K562 (cell line): ENCODE measurements at regions not wholly inside any gene's neighbourhood (a gene's known extent, or its start where the extent isn't known, plus 50 kb on each side); places are given as distances from the start of the nearest gene placed in this dataset.

ENCODE experiments used
- ATAC-seq: fragments of 200-7000 bp; cut with Tn5 transposase; 3 replicates; pipeline ENCODE4 v1.9.1; 2020; ENCODE audit warnings: moderate library complexity
- BruUV-seq: library from RNA; stranded (reverse); fragments of 400-500 nt; replicated peaks from 2 replicates; lab custom pipeline; 2021; lab: Mats Ljungman, UMichigan
- CTCF ChIA-PET: fragments of 300-600 bp; formaldehyde crosslinking; extraction: SDS; loops from one replicate; lab custom pipeline; 2021; ENCODE audit warnings: low intra/inter-chr PET ratio; lab: Yijun Ruan, JAX
- POLR2A ChIA-PET: fragments of 300-600, 350-650 bp; sonication (Branson Sonifier 250); formaldehyde crosslinking; extraction: SDS; loops from one replicate; lab custom pipeline; 2021; ENCODE audit warnings: antibody characterized with exemption, inconsistent platforms; lab: Yijun Ruan, JAX
- DNase-seq, 4 experiments: peaks; one replicate each; pipeline versions ENCODE4 v3.0.0 to v3.0.0-alpha.2; 2011 to 2018; ENCODE audit warnings: low spot score in 3 of 4, mixed read lengths in 3 of 4; ENCODE audit errors: extremely low read depth in 1 of 4
- FAIRE-seq: peaks from 2 replicates; lab custom pipeline; 2011; peaks lifted over from hg19 to GRCh38; lab: Jason Lieb, UNC
- H2AFZ ChIP-seq: 2 replicates; pipeline ENCODE4 v1.6.0; 2011; ENCODE audit warnings: low read depth, low read length, control low read depth, inconsistent platforms
- H3K27ac ChIP-seq: fragments of 200-600 bp; 3 replicates; pipeline ENCODE4 v1.8.0; 2011; ENCODE audit warnings: low read depth, mild to moderate bottlenecking, control low read depth, inconsistent platforms, low read length, moderate library complexity, mixed read lengths; ENCODE audit errors: extremely low read depth
- H3K27me3 ChIP-seq, 2 experiments: fragments of 300-600 bp in 1 of 2; 2 replicates in 1 of 2; 3 replicates in 1 of 2; pipeline versions ENCODE4 v1.6.0 to v1.8.0; 2011; ENCODE audit warnings: inconsistent platforms in 2 of 2, low read length in 2 of 2, mild to moderate bottlenecking in 1 of 2, mixed read lengths in 1 of 2, moderate library complexity in 1 of 2; ENCODE audit not compliant: control insufficient read depth in 2 of 2, insufficient read depth in 2 of 2
- H3K36me3 ChIP-seq: fragments of 300-600 bp; 3 replicates; pipeline ENCODE4 v1.8.0; 2011; ENCODE audit warnings: mild to moderate bottlenecking, low read length, inconsistent platforms; ENCODE audit not compliant: control insufficient read depth, insufficient read depth
- H3K4me1 ChIP-seq, 2 experiments: fragments of 200-600 bp in 1 of 2; replicated peaks in 1 of 2; 2 replicates in 1 of 2; 3 replicates in 1 of 2; pipeline versions ENCODE4 v1.5.1 to v1.8.0; 2011; ENCODE audit warnings: inconsistent platforms in 2 of 2, low read length in 2 of 2, mild to moderate bottlenecking in 1 of 2, mixed read lengths in 1 of 2, moderate library complexity in 1 of 2; ENCODE audit not compliant: control insufficient read depth in 2 of 2, insufficient read depth in 2 of 2
- H3K4me2 ChIP-seq: 2 replicates; pipeline ENCODE4 v1.6.1; 2011; ENCODE audit warnings: low read length, control low read depth, inconsistent platforms, mixed read lengths; ENCODE audit not compliant: insufficient read depth
- H3K4me3 ChIP-seq: fragments of 200-600 bp; sonication (generic), shearing (Covaris generic); 2 replicates; pipeline ENCODE4 v1.5.1; 2016; ENCODE audit warnings: control low read depth, inconsistent platforms
- H3K79me2 ChIP-seq: fragments of 200-600 bp; 3 replicates; pipeline ENCODE4 v1.8.0; 2011; ENCODE audit warnings: low read length, inconsistent platforms; ENCODE audit not compliant: control insufficient read depth, insufficient read depth
- H3K9ac ChIP-seq, 2 experiments: 2 replicates each; pipeline versions ENCODE4 v1.6.0 to v1.6.1; 2011; ENCODE audit warnings: low read depth in 2 of 2, low read length in 2 of 2, control low read depth in 1 of 2, inconsistent platforms in 1 of 2, mild to moderate bottlenecking in 1 of 2, mixed read lengths in 1 of 2; ENCODE audit not compliant: insufficient read depth in 1 of 2
- H3K9me1 ChIP-seq: one replicate; pipeline ENCODE4 v1.6.0; 2011; ENCODE audit warnings: inconsistent platforms, mild to moderate bottlenecking, low read length, moderate library complexity; ENCODE audit not compliant: control insufficient read depth, insufficient read depth
- H3K9me3 ChIP-seq: replicated peaks from 2 replicates; pipeline ENCODE4 v1.5.1; 2011; ENCODE audit warnings: low read depth, low read length, inconsistent platforms; ENCODE audit not compliant: control insufficient read depth, insufficient read depth
- H4K20me1 ChIP-seq: replicated peaks from 2 replicates; pipeline ENCODE4 v1.6.1; 2011; ENCODE audit warnings: low read length, inconsistent platforms, mixed read lengths; ENCODE audit not compliant: control insufficient read depth, insufficient read depth
- CEBPB ChIP-seq: fragments of 450-650 bp; IDR thresholded peaks from 2 replicates; pipeline ENCODE4 v1.6.1; 2016; ENCODE audit warnings: missing genetic modification characterization, missing compliant biosample characterization
- CEBPG ChIP-seq, 3 experiments: fragments of 200-800 bp in 1 of 3; sonication (Bioruptor generic) in 1 of 3; sonication (generic) in 1 of 3; formaldehyde crosslinking in 1 of 3; IDR thresholded peaks in 2 of 3; conservative IDR thresholded peaks in 1 of 3; 2 replicates each; pipeline versions ENCODE4 v1.6.1 to v1.8.0; 2016 to 2022; ENCODE audit warnings: missing compliant biosample characterization in 2 of 3, missing genetic modification characterization in 2 of 3, mild to moderate bottlenecking in 1 of 3, missing genetic modification reagents in 1 of 3
- CXXC5 ChIP-seq: fragments of 250-450 bp; sonication (Bioruptor Pico); IDR thresholded peaks from 2 replicates; pipeline ENCODE4 v1.8.0; 2022; ENCODE audit warnings: inconsistent platforms, mild to moderate bottlenecking, moderate library complexity
- EZH2 ChIP-seq: IDR thresholded peaks from 2 replicates; pipeline ENCODE4 v1.6.1; 2012; ENCODE audit warnings: low read depth, mild to moderate bottlenecking, inconsistent platforms, low read length, borderline replicate concordance
- NR4A1 ChIP-seq, 2 experiments: fragments of 250-450 bp in 1 of 2; fragments of 450-650 bp in 1 of 2; sonication (Bioruptor Pico) in 1 of 2; IDR thresholded peaks; 2 replicates each; pipeline versions ENCODE4 v1.4.0 to v1.6.1; 2016 to 2020; ENCODE audit warnings: mild to moderate bottlenecking in 2 of 2, missing compliant biosample characterization in 1 of 2, missing genetic modification characterization in 1 of 2, moderate library complexity in 1 of 2
- PML ChIP-seq: IDR thresholded peaks from 2 replicates; pipeline ENCODE4 v1.6.1; 2012; ENCODE audit warnings: low read length, inconsistent platforms
- RFX7 ChIP-seq: fragments of 250-450 bp; sonication (Bioruptor Pico); IDR thresholded peaks from 2 replicates; pipeline ENCODE4 v1.5.1; 2021; ENCODE audit warnings: mild to moderate bottlenecking
- SIX5 ChIP-seq, 2 experiments: IDR thresholded peaks; 2 replicates each; pipeline ENCODE4 v1.6.1; 2011; ENCODE audit warnings: low read length in 2 of 2, borderline replicate concordance in 1 of 2, low read depth in 1 of 2, mild to moderate bottlenecking in 1 of 2, moderate library complexity in 1 of 2; ENCODE audit not compliant: insufficient read depth in 1 of 2
- TCF3 ChIP-seq: sonication (generic); formaldehyde crosslinking; IDR thresholded peaks from 2 replicates; pipeline ENCODE4 v1.4.0; 2020; ENCODE audit warnings: mild to moderate bottlenecking, missing genetic modification reagents
- TEAD4 ChIP-seq, 2 experiments: sonication (generic) in 1 of 2; formaldehyde crosslinking in 1 of 2; IDR thresholded peaks; 2 replicates each; pipeline versions ENCODE4 v1.6.1 to v1.8.0; 2012 to 2022; ENCODE audit warnings: borderline replicate concordance in 1 of 2, inconsistent platforms in 1 of 2, low read length in 1 of 2, mild to moderate bottlenecking in 1 of 2, missing genetic modification reagents in 1 of 2
- ZC3H8 ChIP-seq: fragments of 450-650 bp; IDR thresholded peaks from 2 replicates; pipeline ENCODE4 v1.6.1; 2017
- ZNF785 ChIP-seq: fragments of 250-450 bp; sonication (Bioruptor Pico); IDR thresholded peaks from 2 replicates; pipeline ENCODE4 v1.4.0; 2020; ENCODE audit warnings: mild to moderate bottlenecking
- in situ Hi-C: fragments of 300-500 bp; cut with MboI; formaldehyde crosslinking; loops from 4 replicates; pipeline ENCODE4 v1.15.0; 2018; ENCODE audit warnings: inconsistent platforms, mixed read lengths
- intact Hi-C: fragments of 100-400 bp; cut with micrococcal nuclease; formaldehyde crosslinking; loops from 2 replicates; pipeline ENCODE4 v1.14.2; 2022
- TF ChIP-seq, protein P1 (sequence below): fragments of 450-650 bp; IDR thresholded peaks from 2 replicates; pipeline ENCODE4 v1.6.1; 2014; ENCODE audit warnings: low read depth, mild to moderate bottlenecking, moderate library complexity, borderline replicate concordance

DNA sequence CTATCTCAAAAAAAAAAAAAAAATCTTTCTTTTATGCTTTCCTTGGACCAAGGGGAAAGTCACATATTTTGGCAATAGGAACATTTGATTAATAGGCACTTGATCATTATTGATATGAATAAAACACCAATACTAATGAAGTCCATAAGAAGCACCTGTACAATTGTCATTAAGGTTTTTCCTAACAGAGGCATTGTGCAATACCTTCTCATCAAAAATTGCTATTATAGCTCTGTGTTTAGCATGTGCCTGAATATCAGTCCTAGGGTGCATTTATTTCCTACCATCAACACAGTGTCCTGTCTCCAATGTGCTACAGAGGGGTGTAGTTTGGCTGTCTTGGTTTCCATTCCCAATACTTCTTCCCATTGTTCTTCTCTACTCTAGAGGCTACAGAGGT is 483.8 kb upstream of the SPRED2 start:
- H3K27ac ChIP-seq: no peak overlapping the region
- H3K9me1 ChIP-seq: no peaks in the 10 kb centered on the region
- H3K4me2 ChIP-seq: no peak overlapping the region
- in situ Hi-C loops (no loop called here), intact Hi-C loops (loop anchor here (10.0 kb wide), 1 partner anchor 659 kb away; no protein-coding TSS in a partner anchor)
- no peak for FAIRE-seq
- no peak for DNase-seq
- no peaks in the 10 kb centered on the region for H3K79me2 ChIP-seq
- TF ChIP-seq NR4A1 (CRISPR knock-in tag; IDR thresholded peaks at IDR 0.05) (no peak), NR4A1 (tag; IDR thresholded peaks at IDR 0.05) (no peak), CXXC5 (CRISPR knock-in tag) (no peak), EZH2 (no peak), SIX5 (IDR thresholded peaks at IDR 0.05; ENCODE audit: borderline replicate concordance in 1 of 2, insufficient read depth in 1 of 2, low read depth in 1 of 2, low read length in 2 of 2) (no peak), CEBPB (tag) (peak; percentile 70), TEAD4 (IDR thresholded peaks at IDR 0.05; ENCODE audit: low read length) (no peak), TEAD4 (CRISPR knock-in tag; IDR thresholded peaks at IDR 0.05; ENCODE audit: borderline replicate concordance) (no peak), ZC3H8 (no peak), RFX7 (CRISPR knock-in tag) (no peak), ZNF785 (CRISPR knock-in tag) (no peak), TCF3 (CRISPR knock-in tag) (no peak), PML (no peak), CEBPG (CRISPR knock-in tag; IDR thresholded peaks at IDR 0.05) (no peak), CEBPG (tag; conservative IDR thresholded peaks at IDR 0.05 in 1 of 2, IDR thresholded peaks at IDR 0.05 in 1 of 2) (peak in 1 of 2 experiments; percentile 47; a peak in 1 of 4 replicates)
- TF ChIP-seq, protein P1, sequence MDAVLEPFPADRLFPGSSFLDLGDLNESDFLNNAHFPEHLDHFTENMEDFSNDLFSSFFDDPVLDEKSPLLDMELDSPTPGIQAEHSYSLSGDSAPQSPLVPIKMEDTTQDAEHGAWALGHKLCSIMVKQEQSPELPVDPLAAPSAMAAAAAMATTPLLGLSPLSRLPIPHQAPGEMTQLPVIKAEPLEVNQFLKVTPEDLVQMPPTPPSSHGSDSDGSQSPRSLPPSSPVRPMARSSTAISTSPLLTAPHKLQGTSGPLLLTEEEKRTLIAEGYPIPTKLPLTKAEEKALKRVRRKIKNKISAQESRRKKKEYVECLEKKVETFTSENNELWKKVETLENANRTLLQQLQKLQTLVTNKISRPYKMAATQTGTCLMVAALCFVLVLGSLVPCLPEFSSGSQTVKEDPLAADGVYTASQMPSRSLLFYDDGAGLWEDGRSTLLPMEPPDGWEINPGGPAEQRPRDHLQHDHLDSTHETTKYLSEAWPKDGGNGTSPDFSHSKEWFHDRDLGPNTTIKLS: no peak
- H3K9ac ChIP-seq: no peak overlapping the region
- ChIA-PET CTCF (no interaction called here), POLR2A (no interaction called here)
- BruUV-seq: no TSS peak
- H2AFZ ChIP-seq: no peak overlapping the region
- no peaks in the 10 kb centered on the region for H3K9me3 ChIP-seq
- no peak for ATAC-seq
- no peaks in the 10 kb centered on the region for H4K20me1 ChIP-seq
- H3K27me3 ChIP-seq: no peaks in the 10 kb centered on the region
- no peak overlapping the region for H3K4me3 ChIP-seq
- no peaks in the 10 kb centered on the region; a peak in 1 of 5 replicates for H3K4me1 ChIP-seq
- H3K36me3 ChIP-seq: no peaks in the 10 kb centered on the region
